GM10248 (cell line): ENCODE measurements at regions not wholly inside any gene's neighbourhood (a gene's known extent, or its start where the extent isn't known, plus 50 kb on each side); places are given as distances from the start of the nearest gene placed in this dataset.

Experiments used
- CTCF ChIA-PET: fragments of 300-600 bp; sonication (Branson Sonifier 250); formaldehyde crosslinking; extraction: SDS; loops from one replicate; lab custom pipeline; 2021; ENCODE audit warnings: antibody characterized with exemption; lab: Yijun Ruan, JAX
- POLR2A ChIA-PET: fragments of 350-650 bp; sonication (Branson Sonifier 250); formaldehyde crosslinking; extraction: SDS; loops from one replicate; lab custom pipeline; 2020; ENCODE audit warnings: antibody characterized with exemption; lab: Yijun Ruan, JAX
- DNase-seq: peaks from one replicate; pipeline ENCODE4 v3.0.0; 2012; ENCODE audit errors: extremely low spot score
- CTCF ChIP-seq: IDR thresholded peaks from 2 replicates; pipeline ENCODE4 v1.5.1; 2012; ENCODE audit warnings: mild to moderate bottlenecking, low read depth; ENCODE audit errors: extremely low read depth, missing control alignments, control extremely low read depth

DNA sequence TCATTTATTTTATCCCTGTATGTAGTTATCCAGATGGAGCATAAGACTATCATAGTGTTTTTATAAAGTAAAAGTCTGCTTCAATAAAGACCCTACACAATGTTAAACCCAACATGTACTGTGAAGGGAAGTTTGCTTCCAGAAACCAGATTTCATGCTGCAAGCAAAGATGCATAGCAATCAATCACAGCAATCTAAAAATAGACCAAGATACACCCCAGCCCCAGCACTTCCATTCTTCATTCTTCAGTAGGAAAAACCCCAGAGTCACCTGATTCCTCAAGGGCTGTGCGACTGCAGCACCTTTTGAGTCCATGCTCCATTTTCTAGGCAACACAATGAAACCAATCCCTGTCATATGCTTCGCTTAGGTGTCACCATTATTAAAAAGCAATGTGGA is 66.9 kb upstream of the PDE1C start:
- CTCF ChIA-PET: no interaction called here
- POLR2A ChIA-PET: no interaction called here
- no peak for DNase-seq
- TF ChIP-seq CTCF: no peak

DNA sequence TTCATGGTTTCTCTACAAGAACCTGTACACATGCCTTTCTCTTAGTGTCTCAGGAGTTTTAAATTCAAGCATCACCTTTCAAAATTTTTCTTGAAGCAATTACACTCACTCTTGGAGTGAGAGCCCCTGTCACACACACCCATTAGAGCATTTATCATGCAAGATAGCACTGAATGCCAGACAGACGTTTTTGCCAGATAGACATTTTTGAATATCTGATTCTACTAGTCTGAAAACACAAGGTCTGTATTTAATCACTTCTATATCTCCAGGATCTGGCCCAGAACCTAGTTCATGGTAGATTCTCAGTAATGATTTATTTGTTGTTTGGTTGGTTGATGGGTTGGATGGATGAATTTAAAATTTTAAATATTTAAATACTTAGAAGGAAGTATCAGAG is 60.9 kb upstream of the PDE1C start:
- POLR2A ChIA-PET: no interaction called here
- DNase-seq: no peak
- TF ChIP-seq CTCF: no peak
- CTCF ChIA-PET: no interaction called here

DNA sequence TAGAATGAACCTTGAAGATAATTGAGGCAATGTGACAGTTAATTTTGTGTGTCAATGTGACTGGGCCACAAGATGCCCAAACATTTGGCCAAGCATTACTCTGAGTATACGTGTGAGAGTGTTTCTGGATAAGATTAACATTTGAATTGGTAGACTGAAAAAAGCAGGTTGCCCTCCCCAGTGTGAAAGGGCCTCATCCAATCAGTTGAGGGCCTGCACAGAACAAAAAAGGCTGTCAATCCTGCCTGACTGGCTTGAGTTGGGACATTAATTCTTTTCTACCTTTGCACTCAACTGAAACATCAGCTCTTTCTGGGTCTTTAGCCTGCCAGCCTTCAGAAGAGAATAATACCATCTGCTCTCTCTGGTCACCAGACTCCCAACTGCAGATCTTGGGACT is 56.6 kb upstream of the PDE1C start:
- CTCF ChIA-PET: interaction anchor here (1.1 kb wide), 1 partner anchor 13 kb away, joined by 3 read pairs; no protein-coding TSS in a partner anchor
- DNase-seq: no peak
- TF ChIP-seq CTCF: no peak
- POLR2A ChIA-PET: no interaction called here
